Activated T-cell treated with anti-CD3 and anti-CD28 coated beads for 4 hours (primary cell): ENCODE measurements at regions not wholly inside any gene's neighbourhood (a gene's known extent, or its start where the extent isn't known, plus 50 kb on each side); places are given as distances from the start of the nearest gene placed in this dataset.
"Not testable (repeated sequence)": the region's sequence is repeated elsewhere in the genome, so short reads cannot be mapped to it uniquely, and the experiment has no call there.

Experiments used
- DNase-seq: peaks from one replicate; pipeline ENCODE4 v3.0.0-alpha.2; 2020

DNA sequence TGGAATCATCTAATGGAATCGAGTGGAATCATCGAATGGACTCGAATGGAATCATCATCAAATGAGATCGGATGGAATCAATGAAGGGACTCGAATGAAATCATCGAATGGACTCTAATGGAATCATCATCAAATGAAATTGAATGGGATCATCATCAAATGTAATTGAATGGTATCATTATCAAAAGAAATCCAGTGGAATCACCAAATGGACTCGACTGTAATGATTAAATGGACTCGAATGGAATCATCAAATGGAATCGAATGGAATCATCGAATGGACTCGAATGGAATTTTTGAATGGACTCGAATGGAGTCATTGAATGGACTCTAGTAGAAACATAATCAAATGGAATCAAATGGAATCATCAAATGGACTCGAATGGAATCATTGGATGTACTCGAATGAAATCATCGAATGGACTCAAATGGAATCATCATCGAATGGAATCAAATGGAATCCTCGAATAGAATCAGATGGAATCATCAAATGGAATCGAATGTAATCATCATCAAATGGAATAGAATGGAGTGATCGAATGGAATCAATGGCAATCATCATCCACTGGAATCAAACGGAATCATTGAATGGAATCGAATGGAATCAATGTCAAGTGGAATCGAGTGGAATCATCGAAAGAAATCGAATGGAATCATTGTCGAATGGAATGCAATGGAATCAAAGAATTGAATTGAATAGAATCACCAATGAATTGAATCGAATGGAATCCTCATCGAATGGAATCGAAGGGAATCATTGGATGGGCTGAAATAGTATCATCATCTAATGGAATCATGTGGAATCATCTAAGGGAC, 234.2 kb downstream of the SHCBP1 start:
- peak; percentile 57 for DNase-seq

DNA sequence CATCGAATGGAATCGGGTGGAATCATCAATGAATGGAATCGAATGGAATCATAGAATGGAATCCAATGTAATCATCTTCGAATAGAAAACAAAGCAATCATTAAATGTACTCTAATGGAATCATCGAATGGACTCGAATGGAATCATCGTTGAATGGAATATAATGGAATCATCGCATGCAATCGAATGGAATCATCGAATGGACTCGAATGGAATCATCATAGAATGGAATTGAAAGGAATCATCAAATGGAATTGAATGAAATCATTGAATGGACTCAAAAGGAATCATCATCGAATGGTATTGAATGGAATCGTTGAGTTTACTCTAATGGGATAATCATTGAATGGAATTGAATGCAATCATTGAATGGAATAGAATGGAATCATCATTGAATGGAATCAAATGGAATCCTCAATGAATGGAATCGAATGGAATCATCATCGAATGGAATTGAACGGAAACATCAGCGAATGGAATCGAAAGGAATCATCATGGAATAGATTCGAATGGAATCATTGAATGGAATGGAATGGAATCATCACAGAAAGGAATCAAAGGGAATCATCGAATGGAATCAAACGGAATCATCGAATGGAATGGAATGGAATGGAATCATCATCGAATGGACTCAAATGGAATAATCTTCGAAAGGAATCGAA, 234.9 kb downstream of the SHCBP1 start:
- DNase-seq = not testable (repeated sequence)

GRCh38 chr16:46384285-46385061, 236.7 kb downstream of the SHCBP1 start:
- peak; percentile 28 for DNase-seq

- not testable (repeated sequence) for DNase-seq
Observed at GRCh38 chr16:46383581-46383980, 237.6 kb downstream of the SHCBP1 start.

DNA sequence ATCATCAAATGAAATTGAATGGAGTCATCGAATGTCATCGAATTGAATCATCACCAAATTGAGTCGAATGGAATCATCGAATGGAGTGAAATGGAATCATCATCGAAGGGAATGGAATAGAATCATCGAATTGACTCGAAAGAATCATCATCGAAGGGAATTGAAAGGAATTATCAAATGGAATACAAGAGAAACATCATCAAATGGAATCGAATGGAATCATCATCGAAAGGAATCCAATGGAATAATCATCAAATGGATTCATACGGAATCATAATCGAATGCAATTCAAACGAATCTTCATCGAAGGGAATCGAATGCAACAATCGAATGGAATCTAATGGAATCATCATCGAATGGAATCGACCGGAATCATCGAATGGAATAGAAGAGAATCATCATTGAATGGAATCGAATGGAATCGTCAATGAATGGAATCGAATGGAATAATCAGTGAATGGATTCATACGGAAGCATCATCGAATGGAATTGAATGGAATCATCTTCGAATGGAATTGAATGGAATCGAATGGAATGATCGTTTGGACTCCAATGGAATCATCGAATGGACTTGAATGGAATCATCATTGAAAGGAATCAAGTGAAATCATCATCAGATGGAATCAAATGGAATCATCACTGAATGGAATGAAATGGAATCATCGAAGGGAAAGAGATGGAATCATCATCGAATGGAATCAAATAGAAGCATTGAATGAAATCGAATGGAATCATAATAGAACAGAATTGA, 238.2 kb downstream of the SHCBP1 start:
- not testable (repeated sequence) for DNase-seq

DNA sequence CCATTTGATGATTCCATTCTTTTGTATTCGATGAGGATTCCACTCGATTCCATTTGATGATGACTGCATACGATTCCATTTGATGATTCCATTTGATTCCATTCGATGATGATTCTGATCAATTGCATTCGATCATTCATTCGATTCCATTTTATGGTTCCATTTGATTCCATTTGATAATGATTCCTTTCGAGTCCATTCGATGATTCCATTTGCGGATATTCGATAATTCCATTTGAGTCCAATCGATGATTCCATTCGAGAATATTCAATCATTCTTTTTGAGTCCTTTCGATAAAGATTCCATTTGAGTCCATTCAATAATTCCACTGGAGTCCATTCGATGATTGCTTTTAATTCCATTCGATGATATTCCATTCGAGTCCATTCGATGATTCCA, 239.1 kb downstream of the SHCBP1 start:
- DNase-seq = not testable (repeated sequence)

DNA sequence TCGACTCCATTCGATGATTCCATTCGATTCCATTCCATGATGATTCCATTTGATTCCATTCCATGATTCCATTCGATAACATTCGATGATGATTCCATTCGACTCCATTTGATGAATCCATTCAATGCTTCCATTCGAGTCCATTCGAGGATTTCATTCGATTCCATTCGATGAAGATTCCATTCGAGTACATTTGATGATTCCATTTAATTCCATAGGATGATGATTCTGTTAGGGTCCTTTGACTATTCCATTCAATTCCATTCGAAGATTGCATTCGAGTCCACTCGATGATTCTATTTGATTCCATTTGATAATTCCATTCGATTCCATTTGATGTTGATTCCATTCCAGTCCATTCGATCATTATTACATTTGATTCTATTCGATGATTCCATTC, 239.8 kb downstream of the SHCBP1 start:
- not testable (repeated sequence) for DNase-seq
